ENCODE measurements at regions not wholly inside any gene's neighbourhood (a gene's known extent, or its start where the extent isn't known, plus 50 kb on each side); places are given as distances from the start of the nearest gene placed in this dataset.
"Not testable (repeated sequence)": the region's sequence is repeated elsewhere in the genome, so short reads cannot be mapped to it uniquely, and the experiment has no call there.

- no peak for DNase-seq
Observed at GRCh38 chr3:184479426-184480126, 82.0 kb upstream of the EPHB3 start.

DNA sequence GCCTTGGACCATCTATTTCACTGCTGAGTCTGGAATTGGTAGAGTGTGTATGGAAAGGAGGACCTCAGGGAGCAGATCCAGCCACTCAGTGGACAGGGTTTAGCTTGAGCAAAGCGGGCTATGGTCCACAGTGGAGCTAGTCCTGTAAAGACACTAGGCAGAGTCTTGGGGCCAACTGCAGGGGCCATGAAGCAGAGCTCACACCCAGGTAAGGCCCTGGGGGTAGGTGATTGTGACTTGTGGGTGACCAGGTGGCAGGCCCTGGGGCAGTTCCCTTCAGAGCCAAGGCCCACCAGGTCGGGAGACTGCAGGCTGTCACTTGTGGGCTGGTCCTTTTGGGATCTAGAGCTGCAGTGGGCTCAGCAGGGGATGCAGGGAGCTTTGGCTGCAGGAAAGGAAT is 80.8 kb upstream of the EPHB3 start:
- DNase-seq: no peak

DNA sequence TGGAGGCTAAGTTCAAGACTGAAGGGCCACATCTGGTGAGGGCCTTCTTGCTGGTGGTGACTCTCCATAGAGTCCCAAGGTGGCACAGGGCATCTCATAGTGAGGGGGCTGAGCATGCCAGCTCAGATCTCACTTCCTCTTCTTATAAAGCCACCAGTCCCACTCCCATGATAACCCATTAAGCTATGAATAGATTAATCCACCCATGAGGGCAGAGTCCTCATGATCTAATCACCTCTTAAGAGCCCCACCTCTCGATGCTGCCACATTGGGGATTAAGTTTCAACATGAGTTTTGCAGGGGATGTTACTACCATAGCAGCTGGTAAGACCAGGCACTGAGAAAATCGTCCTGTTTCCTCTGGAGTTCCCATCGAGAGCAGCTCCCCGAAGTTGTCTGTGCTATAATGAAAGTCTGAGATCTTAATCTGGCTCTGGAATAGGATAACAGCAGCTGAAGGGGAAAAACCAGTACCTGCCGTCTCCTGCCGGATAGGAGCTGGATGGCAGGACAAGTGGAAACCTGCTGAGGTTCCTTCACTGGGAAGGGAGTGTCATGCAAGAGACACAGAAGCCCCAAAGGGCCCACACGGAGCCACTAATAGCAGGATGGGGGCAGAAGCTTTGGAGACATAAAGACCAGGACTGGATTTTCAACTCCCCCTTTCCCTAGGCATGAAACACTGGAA is 79.5 kb upstream of the EPHB3 start:
- no peak for DNase-seq

GRCh38 chr3:184485241-184485640 is 76.3 kb upstream of the EPHB3 start:
- no peak for DNase-seq

DNA sequence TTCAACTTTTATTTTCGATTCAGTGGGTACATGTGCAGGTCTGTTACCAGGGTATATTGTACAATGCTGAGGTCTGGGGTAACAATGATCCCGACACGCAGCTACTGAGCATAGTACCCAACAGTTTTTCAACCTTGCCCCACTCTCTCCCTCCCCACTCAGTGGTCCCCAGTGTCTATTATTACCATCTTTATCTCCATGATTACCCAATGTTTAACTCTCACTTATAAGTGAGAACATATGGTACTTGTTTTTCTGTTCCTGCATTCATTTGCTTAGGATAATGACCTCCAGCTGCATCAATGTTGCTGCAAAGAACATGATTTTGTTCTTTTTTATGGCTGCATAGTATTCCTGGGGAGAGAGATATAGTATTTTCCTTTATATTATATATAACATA is 75.7 kb upstream of the EPHB3 start:
- no peak for DNase-seq

GRCh38 chr3:184486614-184487013 is 75.0 kb upstream of the EPHB3 start:
- no peak for DNase-seq

DNA sequence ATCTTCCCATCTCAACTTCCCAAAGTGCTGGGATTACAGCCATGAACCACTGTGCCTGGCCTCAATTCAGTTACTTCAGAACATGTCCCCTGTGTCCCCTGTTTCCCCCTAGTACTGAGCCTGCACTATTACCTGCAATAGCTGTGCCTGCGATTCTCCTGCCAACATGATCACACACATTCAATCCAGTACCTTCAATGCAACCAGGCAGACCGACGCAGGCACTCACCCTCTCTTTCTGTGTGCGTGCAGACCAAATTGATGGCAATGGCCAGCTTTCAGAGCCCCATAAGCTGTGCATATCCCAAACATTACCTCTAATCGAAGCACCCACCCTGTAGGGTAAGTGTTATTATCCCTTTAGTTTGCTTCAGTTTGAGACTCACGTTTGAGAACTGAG is 73.0 kb upstream of the EPHB3 start:
- DNase-seq: no peak

GRCh38 chr3:184489268-184489841 is 72.2 kb upstream of the EPHB3 start:
- no peak for DNase-seq

GRCh38 chr3:184491011-184491576 is 70.5 kb upstream of the EPHB3 start:
- no peak for DNase-seq

DNA sequence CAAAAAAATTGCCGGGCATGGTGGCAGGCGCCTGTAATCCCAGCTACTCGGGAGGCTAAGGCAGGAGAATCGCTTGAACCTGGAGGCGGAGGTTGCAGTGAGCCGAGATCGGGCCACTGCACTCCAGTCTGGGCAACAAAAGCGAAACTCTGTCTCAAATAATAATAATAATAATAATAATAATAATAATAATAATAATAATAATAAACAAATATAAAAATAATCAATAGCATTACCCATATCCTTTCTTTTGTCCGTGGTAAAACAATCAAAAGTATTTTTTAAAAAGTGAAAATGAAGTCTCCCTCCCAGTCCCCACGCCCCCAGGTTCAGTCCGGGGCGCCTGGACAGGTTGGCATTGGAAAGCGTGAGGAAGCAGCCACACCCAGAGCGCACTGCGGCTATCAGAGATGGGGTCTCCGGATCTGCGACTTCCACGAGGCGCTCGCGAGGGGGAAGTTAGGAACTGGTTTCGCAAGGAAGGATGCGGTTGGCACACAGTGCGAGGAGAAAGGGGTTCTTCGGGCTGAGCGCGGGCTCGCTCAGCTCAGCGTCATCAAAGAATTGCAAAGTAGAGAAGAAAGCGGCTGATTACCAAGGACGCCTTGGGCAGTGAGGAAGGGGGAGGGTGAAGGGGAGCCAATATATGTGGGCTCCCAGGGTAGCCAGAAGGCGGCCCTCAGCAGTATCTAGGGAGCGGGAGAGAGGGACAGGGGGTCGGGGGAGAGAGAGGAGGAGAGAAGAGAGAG is 69.5 kb upstream of the EPHB3 start:
- peak; percentile 12 for DNase-seq

- no peak for DNase-seq
Observed at GRCh38 chr3:184496933-184497332, 64.7 kb upstream of the EPHB3 start.

DNA sequence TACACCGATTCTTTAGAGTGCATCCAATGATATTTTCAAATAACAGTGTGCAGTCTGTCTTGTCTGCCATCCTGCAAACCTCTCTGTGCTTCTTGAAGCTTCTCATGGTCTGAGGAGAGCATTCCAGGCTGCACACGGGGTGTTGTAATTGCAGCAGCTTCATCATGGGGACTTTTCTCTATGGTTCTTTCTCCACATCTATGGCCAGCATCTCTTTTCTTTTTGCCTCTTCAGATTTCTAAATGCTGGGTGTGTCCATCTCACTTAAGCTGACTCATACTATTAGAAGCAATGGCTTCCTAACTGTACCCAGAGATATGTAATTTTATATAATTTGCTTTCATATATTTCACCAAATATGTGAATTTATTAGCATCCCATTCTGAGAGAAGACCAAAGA is 63.8 kb upstream of the EPHB3 start:
- DNase-seq: no peak

DNA sequence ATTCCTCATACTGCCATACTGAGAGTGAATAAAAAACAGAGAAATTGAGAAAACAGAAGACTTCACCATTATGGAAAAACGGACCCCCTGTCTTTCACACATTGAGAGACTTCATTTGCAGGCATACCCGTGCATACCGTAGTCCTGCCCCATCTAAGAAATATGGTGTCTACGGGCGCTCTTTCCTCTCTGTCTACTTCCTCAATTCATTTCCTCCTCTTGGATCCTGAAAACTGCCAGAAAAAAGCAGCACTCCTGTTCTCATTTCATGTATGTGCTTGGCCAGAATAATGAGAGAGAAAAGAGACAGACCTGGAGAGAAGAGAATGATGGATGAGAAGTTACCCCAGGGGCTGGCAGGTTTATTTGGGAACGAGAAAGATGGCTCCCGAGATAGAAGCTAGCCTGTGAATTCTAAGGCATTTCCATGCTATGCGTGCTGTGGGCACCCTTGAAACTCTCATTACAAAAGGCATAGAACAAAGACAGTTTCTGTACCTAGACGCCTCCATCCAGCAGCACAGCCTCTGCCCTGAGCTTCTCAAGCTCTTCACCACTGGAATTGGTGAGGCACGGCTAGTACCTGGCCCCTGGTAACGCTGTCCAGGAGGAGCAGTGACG is 62.5 kb upstream of the EPHB3 start:
- no peak for DNase-seq

DNA sequence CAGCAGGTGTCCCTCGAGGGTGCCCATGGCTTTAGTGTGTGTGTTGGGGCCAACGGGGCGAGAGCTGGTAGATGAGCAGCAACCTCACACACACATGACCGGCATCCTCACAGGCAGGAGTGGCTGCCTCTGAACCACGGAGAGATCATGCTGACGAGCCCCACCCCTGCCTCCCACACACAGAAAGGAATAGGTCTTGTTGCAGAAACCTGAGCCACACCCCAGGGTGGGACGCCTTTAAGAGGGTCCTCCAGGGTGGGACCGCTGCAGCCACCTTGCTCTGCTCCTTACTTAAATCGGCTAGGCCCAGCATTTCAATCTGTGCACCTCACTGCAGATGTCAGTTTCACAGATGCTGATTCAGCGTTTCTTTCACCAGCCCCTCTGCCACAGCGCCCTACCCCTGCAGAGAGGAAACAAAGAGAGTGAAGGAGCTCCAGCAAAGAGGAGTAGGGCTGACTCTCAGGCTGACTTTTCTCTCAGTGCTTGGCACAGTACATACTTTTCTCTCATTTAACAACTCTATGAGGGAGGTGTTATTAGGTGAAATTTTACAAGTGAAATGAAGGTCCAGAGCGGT is 61.2 kb upstream of the EPHB3 start:
- no peak for DNase-seq

DNA sequence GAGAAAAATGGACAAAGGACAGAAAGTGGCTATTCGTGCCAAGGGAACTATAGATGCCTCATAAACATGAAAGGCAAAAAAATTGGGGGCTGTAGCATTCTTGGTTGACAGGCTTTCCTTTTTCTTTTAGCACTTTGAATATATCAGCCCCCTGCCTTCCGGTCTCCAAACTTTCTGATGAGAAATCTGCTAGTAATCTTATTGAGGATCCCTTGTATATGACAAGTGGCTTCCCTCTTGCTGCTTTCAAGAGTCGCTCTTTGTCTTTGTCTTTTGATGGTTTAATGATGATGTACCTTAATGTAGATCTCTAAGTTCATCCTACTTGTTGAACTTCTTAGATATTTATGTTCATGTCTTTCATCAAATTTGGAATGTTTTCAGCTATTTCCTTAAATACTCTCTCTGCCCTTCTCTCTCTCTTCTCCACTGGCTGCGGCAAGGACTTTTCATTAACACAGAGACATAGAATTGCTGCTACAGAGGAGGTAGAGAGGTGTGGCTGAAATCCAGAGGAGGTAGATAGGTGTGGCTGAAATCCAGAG is 59.4 kb upstream of the EPHB3 start:
- DNase-seq: no peak

DNA sequence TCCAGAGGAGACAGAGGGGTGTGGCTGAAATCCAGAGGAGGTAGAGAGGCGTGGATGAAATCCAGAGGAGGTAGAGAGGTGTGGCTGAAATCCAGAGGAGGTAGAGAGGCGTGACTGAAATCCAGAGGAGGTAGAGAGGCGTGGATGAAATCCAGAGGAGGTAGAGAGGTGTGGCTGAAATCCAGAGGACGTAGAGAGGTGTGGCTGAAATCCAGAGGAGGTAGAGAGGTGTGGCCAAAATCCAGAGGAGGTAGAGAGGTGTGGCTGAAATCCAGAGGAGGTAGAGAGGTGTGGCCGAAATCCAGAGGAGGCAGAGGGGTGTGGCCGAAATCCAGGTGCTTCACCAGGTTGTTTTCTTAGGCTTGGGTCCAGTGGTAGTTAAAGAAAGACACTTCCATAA is 58.7 kb upstream of the EPHB3 start:
- not testable (repeated sequence) for DNase-seq

DNA sequence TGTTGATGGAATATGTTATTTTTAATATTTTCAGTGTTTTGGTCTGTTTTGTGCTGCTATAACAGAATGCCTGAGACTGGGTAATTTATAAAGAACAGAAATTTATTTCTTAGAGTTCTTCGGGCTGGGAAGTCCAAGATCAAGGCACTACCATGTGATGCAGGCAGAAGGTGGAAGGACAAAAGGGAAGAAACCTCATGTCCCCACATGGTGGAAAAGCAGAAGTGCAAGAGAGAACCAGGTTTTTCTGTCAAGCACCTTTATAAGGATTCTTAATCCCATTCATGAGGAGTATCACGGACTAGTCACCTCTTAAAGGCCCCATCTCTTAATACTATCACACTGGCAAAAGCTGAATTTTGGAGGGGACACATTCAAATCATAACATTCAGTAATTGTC is 57.9 kb upstream of the EPHB3 start:
- no peak for DNase-seq

DNA sequence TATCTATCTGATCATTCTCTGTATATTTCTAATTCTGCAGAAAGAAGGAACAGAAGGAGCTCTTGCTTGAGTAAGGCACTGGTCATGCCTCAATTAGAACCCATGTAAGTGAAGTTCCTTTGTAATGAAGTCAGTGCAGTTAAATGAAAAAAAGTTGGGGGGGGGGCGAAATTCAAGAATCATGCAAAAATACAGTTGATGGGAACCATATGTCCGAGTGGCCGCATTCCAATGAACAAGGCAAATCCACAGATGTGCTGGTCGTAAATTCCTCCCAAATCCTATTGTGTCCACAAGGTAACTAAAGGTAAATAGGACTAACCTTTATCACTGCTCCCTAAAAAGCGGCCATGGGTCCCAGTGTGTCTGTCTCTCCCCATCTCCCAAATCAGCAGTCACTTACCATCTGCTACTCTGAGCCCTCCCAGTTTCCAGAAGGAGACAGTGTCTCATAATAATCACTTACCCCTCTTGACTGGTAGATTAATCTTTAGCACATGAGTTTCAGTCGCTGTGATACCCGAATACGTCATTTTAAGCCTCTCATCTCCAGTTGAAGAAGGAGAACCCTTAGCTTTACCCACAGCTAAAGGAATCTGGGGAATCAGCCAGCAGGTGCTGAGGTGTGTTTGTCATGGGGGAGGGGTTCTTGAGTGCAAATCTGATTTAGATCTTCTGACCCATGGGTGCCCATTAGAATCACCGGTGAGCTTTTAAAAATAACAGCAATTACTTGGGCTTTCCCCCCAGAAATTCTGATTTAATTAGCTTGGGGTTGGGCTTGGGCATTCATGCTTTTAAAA is 56.3 kb upstream of the EPHB3 start:
- no peak for DNase-seq

- DNase-seq: no peak
Observed at GRCh38 chr3:184506561-184506991, 55.0 kb upstream of the EPHB3 start.

- no peak for DNase-seq
Observed at GRCh38 chr3:184508938-184509337, 52.6 kb upstream of the EPHB3 start.

DNA sequence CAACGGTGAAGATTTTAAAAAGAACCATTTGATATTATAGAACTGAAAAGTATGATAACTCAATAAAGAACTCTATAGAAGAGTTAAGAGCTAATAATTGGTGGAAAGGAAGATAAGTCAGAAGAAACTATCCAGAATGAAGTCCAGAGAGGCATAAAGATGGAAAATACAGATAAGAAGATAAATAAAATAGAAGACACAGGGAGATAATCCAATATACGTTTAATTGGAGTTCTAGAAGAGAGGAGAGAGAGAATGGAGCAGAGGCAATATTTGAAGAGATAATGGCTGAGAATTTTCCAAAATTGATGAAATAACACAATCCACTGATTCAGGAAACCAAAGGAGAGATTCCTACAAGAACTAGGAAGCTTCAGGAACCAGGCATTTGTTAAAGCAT is 49.8 kb upstream of the EPHB3 start:
- no peak for DNase-seq

Measured in T-helper 9 cell (primary cell).